ENCODE measurements at regions not wholly inside any gene's neighbourhood (a gene's known extent, or its start where the extent isn't known, plus 50 kb on each side); places are given as distances from the start of the nearest gene placed in this dataset.
"Not testable (repeated sequence)": the region's sequence is repeated elsewhere in the genome, so short reads cannot be mapped to it uniquely, and the experiment has no call there.

DNA sequence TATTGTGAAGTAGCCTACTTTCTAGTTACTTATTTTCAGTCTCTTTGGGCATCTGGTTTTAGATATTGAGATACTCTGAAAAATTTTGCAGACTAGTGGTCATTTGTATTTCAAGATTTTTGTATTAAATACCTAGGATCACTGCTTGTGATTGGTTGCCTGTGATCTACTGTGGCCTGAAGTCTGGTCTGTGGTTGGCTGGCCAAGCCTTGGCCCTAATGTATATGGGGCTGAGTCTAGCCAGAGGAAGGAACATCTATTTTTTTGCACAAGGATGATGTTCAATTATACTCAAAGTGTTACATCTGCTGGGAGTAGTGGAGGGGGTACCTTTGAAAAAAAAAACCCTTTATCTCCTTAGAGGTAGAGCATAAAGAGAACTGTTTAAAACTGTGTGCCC, 50.2 kb upstream of the NIPA1 start:
- peaks cover 15% of the 10 kb centered on the region for H3K4me1 Mint-ChIP-seq
- H3K36me3 Mint-ChIP-seq, H3K4me3 Mint-ChIP-seq, H3K27me3 Mint-ChIP-seq, H3K9me3 Mint-ChIP-seq, H3K27ac Mint-ChIP-seq: not testable (repeated sequence)
